GM19468 (cell line): ENCODE measurements at regions not wholly inside any gene's neighbourhood (a gene's known extent, or its start where the extent isn't known, plus 50 kb on each side); places are given as distances from the start of the nearest gene placed in this dataset.

ENCODE experiments used
- ATAC-seq: cut with Tn5 transposase; IDR thresholded peaks from one replicate; pipeline ENCODE4 v1.9.1; 2021; ENCODE audit warnings: mild to moderate bottlenecking, moderate library complexity, moderate number of reproducible peaks; ENCODE audit not compliant: unreplicated experiment; ENCODE audit errors: extremely low read depth

DNA sequence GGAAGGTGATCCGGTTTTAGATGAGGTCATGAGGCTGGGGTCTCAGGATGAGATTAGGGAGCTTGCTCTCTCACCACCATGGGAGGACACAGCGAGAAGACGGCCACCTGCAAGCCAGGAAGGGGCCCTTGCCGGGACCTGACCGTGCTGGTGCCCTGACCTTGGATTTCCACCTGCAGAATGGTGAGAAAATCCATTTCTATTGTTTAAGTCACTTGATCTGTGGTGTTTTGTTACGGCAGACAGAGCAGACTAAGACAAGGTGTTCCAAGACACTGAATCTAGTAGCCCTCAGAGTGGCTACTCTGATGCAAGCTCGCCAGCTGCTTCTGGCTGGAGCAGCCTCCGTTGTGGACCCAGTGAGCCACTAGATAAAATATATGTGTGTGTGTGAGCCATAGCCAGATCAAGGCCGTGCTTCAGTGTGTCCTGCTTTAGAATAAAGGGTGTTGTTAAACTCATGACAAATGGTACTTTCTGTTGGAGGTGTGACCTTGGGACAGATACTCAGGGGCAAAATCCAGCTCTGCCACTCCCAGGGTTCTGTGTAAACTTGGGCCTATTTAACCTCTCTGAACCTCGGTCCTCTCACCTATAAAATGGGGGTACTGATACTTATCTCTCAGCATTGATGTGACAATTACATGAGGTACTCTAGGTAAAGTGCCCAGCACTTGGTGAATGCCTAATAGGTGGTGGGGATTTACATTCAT lies 67.9 kb upstream of the STX18 start:
- ATAC-seq: no peak

DNA sequence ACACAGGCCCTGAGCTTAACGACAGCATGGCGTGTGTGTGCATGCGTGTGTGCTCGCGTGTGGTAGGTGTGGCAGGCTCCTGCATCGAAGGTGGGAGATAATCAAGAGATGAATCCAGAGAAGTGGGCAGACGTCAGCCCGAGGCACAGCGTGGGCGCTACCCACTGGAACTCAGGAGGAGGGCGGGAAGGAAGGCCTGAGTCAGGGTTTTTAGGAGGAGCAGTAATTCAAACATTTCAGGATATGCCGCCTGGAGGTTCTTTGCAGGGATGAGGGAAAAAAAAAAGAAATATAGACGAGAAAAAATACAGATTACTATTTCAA lies 66.3 kb upstream of the STX18 start:
- no peak for ATAC-seq

DNA sequence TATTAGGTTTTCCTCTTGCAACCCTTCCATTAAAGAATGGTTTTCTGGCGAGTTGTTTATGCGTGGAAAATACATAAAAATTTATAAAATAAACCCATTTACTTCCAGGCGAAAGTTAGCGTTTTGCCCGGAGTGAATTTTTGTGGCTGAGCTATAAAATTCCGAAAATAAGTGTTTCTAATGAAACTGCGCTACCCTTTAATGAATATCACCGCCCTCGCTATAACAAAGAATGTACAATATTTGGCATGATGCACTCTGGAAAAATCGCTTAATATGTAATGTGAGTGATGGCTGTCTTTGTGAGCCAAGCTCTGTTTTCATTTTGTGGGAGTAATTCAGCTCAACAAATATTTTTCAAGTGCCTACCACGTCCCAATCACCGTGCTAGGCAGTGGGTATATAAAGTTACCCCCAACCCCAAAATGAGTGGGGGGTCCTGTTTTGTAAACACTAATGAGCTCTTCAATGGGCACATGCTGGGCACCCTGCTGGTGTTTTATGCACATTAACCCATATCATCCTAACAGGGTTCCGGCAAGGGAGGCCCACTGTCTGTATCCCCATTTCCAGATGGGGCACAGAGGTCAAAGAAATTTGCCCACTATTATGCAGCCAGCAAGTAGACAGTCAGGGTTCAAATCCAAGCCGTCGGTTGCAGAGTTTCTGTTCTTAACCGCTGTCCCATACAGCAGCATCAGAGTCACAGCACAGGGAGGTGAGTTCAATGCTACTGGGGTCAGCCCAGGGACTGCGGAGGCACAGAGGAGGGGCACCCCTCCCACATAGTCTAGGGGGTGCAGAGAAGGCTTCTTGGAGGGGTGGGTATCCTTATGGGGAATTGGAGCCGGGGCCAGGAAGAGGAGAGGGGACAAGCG lies 65.7 kb upstream of the STX18 start:
- ATAC-seq: no peak

DNA sequence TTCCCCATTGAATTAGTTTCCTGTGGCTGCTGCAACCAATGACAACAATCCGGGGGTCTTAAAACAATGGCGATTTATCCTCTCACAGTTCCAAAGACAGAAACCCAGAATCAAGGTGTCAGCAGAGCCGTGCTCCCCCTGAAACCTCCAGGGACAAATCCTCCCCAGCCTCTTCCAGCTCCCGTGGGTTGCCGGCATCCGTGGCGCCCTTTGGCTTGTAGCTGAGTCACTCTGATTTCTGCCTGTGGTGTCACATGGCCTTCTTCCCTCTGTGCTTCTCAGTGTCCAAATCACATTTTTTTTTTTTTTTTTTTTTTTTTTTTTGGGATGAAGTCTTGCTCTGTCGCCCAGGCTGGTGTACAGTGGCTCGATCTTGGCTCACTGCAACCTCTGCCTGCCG lies 64.5 kb upstream of the STX18 start:
- no peak for ATAC-seq

DNA sequence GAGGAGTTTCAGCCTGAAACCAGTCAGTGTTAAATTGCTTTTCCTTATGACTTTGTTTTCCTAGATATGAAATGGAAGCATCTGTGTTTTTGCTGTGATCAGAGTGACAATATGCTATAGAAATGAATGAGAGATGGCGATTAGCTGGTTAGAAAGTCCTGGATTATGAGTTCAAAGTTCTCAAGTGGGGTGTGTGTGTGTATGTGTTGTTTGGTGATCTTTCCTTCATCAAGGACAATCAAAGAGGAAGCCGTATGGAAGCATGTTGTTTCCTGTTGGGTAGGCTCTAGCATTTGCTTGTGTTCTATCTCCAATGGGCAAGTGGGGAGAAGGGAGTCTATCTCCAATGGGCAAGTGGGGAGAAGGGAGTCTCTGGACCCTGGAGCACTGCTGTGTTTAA lies 64.0 kb upstream of the STX18 start:
- no peak for ATAC-seq

DNA sequence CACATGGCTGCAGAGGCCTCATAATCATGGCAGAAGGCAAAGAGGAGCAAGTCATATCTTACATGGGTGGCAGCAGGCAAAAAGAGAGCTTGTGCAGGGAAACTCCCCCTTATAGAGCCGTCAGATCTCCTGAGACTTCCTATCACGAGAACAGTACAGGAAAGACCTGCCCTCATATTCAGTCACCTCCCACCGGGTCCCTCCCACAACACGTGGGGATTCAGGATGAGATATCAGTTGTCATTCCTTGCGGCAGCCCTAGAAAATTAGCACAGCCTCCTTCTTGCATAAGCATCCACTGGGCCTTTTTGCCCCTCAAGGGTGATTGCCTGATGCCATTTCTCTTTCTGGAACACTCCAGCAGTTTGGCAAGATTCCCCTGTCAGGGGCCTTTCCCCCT lies 61.7 kb upstream of the STX18 start:
- no peak for ATAC-seq

DNA sequence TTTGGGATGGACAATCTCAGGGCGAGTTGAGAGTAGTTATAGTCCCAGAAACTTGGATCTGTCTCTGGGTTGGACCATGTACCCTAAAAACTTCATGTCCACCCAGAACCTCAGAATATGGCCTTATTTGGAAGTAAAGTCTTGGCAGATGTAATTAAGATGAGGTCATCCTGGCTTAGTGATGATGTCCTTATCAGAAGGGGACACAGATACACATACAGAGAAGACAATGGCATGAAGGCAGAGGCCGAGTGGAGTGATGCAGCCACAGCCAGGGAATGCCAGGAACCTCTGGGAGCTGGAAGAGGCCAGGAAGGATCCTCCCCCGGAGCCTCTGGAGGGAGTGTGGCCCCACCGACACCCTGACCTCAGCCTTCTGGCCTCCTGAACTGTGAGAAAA lies 61.2 kb upstream of the STX18 start:
- ATAC-seq: no peak

DNA sequence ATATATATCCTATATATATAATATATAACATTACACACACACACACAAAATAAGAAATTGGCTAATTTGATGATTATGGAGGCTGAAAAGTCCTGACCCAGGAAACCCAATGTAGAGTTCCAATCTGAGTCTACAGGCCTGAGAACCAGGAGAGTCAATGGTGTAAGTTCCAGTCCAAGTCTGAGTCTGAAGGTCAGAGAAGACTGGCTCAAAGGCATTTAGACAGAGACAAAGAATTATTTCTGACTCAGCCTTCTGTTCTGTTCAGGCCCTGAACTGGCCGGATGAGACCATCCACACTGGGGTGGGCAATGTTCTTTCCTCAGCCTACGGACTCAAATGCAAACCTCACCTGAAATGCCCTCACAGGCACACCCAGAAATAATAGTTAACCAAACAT lies 60.6 kb upstream of the STX18 start:
- ATAC-seq: no peak

DNA sequence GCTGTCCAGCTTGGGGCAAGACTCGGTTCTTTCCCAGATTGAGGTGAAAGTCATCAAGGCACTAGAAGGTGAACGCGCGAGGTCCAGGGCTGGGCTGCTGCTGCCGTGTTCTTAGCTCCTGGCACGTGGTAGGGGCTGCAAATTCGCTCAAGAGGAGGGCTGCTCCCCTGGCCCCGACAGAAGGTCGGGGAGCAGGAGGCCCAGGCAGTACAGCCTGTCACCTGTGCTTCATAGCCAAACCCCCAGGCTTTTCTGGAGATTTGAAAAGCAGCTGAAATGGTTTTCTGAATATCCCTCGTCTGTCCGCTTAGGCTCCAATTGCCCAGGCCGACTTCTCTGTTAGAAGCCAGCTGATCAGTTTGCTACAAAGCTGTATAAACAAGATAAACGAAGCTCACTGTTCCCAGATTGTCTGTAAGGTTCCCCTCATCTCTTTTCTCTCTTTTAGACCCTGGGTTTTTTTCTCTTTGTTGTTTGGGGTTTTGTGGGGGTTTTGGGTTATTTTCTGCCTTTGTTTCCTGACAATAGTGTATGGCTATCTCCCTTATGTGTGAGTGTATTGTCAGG lies 60.0 kb upstream of the STX18 start:
- no peak for ATAC-seq

DNA sequence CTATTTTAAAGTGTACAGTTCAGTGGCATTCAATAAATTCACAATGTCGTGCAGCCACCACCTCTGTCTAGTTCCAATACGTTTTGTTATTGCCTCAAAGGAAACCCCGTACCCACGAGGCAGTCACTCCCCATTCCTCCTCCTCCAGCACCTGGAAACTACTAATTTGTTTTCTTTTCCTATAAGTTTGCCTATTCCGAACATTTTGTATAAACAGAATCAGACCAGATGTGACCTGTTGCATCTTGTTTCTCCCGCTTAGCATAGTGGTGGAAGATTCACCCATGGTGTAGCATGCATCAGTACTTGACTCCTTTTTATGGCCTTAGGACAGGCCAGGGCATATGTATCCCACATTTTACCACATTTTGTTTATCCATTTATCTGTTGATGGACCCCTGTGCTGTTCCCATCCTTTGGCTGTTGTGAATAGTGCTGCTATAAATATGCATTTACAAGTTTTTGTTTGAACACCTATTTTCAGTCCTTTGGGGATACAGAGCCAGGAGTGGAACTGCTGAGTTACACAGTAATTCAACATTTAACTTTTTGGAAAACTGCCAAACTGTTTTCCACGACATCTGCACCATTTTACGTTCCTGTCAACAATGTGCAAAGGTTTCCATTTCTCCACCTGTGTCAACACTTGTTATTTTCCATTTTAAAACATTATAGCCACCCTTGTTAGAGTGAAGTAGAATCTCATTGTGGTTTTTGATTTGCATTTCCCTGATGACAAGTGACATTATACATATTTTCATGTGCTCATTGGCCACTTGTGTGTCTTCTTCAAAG lies 57.8 kb upstream of the STX18 start:
- no peak for ATAC-seq

DNA sequence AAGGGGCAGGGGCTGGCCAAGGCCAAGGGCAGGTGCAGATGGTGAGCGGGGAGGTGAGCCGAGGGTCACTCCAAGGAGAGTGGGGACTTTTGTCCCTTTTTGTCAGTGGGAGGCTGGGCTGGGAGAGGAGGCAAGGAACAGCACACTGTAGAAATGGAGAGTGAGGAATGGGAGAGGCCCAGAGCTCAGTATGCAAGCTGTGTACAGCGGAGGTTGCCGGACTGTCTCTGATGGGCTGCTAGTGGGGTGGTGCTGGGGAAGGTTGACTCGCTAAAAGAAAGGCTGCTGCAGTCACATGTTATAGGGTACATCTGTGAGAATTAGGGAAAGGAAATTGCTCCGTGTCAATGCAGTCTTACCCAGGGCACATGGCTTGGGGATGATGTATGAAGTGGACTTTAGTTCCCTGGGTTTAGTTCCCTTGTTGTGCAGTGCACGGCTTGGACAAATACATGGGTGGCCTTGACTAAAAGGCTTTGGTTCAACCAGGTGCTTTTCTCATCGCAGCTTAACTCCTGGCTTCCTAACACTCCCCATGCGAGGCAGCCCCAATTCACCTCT lies 57.1 kb upstream of the STX18 start:
- no peak for ATAC-seq

DNA sequence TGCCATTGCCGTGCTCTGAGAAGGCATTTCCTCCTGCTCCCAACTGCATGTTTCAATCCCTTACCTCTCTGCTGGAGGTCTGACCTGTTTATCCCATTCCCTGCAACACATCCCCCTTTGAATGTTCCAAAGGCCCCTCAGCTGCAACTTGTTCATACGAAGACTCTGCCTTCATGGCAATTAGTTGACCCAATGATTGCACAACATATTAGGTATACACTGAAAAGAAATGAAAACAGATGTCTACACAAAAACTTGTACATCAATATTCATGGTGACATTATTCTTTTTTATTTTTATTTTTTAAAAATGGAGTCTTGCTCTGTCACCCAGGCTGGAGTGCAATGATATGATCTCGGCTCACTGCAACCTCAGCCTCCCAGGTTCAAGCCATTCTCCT lies 54.9 kb upstream of the STX18 start:
- ATAC-seq: no peak

DNA sequence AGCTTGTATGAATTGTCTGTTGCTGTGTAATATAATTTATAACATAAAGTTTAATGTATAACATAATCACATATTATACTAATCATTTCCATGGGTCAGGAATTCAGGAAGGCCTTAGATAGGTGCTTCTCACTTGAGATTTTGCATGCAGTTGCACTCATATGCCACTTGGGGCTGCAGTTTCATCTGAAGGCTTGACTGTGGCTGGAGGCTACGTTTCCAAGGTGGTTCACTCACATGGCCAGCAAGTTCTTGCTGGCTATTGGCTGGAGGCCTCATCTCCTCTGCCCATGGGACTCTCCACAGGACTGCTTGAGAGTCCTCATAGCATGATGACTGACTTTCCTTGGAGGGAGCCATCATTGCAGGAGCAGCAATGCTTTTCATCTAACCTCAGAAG lies 53.4 kb upstream of the STX18 start:
- no peak for ATAC-seq

DNA sequence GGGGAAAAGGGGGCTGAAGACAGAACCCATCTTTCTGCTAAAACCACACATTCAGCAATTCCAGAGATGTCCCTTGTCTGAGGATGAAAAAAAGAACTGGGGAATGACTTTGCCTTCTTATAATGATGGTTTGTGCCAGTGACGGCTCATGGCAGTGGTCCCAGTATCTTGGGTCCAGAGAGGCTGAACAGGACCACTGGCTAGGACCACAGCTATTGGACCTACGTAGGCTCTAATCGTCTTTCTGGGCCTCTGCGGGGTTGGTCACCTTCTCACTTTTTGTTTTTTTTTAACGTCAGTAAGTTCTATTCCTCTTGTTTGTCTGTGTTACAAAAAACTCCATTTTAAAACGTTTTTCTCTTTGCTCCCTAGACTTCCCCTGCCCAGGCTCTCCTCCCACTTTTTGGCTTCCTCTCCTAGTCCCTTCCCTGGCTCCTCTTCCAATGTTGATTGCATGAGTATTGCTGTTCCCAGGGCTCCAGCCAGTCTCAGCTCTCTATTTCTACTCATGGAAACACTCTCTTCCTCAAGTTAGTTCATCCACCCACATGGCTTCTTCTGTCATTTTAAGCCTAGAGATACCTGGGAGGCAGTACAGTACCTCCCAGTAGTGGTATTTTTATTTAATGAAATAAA lies 52.6 kb upstream of the STX18 start:
- no peak for ATAC-seq

DNA sequence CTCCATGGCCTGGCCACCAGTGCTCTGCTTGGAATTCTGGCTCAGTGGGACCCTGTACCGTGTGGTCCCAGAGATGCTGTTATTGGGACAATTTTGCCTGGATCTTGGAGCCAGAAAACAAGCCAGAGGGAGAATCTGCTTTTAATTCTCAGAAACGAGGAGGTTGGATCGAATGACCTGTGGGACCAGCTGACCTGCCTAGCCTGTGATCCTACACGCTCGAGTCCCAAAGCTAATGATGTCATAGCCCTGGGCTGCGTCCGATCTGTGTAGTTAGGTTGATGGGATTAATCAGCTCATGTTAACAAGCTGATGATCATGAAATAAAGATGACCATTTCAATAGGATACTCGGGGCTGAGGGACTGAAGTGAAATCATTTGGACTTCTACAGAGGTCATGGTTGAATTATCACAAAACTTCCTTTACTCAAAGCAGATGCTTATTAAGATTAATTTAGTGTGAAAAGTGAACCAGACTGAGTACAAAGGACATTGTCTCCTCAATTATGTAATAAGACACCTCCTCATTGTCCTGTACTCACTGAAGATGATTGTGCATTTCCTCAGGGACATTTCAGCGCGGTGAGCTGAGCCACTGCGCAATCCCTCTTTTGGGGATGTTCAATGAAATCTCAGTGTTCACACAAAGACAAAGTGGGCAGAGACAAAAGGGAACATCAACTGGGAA lies 51.9 kb upstream of the STX18 start:
- ATAC-seq: no peak

DNA sequence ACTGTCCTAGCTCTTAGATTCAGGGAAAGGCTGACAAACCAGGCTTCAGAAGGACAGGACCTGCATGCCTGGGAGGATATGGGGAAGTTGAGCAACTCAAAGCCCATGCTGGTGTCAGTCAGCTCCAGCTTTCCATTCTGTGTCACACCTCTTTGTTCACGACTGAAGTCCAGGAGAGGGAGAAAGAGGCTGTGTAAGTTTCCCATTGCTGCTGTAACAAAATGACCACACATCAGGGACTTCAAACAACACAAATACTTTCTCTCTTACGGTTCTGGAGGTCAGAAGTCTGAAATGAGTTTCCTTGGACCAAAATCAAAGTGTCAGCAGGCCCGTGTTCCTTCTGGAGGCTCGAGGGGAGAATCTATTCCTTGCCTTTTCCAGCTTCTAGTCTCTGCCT lies 50.6 kb upstream of the STX18 start:
- ATAC-seq: no peak
